ENCODE measurements at regions not wholly inside any gene's neighbourhood (a gene's known extent, or its start where the extent isn't known, plus 50 kb on each side); places are given as distances from the start of the nearest gene placed in this dataset.

- TF ChIP-seq CTCF (IDR thresholded peaks at IDR 0.05; ENCODE audit: poor library complexity) (no peak), EZH2 (IDR thresholded peaks at IDR 0.05; ENCODE audit: borderline replicate concordance) (no peak), EZH2phosphoT487 (IDR thresholded peaks at IDR 0.05; ENCODE audit: low read depth, severe bottlenecking, unreplicated experiment) (no peak)
Measured at GRCh38 chr13:74388626-74389025, 254.4 kb upstream of the KLF12 start.
